Osteoblast (primary cell): ENCODE measurements at regions not wholly inside any gene's neighbourhood (a gene's known extent, or its start where the extent isn't known, plus 50 kb on each side); places are given as distances from the start of the nearest gene placed in this dataset.
"Not testable (repeated sequence)": the region's sequence is repeated elsewhere in the genome, so short reads cannot be mapped to it uniquely, and the experiment has no call there.

Experiments used
- DNase-seq: peaks from one replicate; pipeline ENCODE4 v3.0.0; 2011; ENCODE audit warnings: low spot score, mixed read lengths; ENCODE audit not compliant: insufficient read length; ENCODE audit errors: missing footprints
- H2AFZ ChIP-seq: 2 replicates; pipeline ENCODE4 v1.6.0; 2011; ENCODE audit warnings: mild to moderate bottlenecking, low read length
- H3K27ac ChIP-seq: 2 replicates; pipeline ENCODE4 v1.5.1; 2011; ENCODE audit warnings: mild to moderate bottlenecking, low read depth, low read length, moderate library complexity
- H3K27me3 ChIP-seq: 2 replicates; pipeline ENCODE4 v1.6.0; 2012; ENCODE audit warnings: mild to moderate bottlenecking, control low read depth, inconsistent platforms, low read length, moderate library complexity; ENCODE audit not compliant: insufficient read depth
- H3K36me3 ChIP-seq: 2 replicates; pipeline ENCODE4 v1.5.1; 2011; ENCODE audit warnings: mild to moderate bottlenecking, low read length, control low read depth, moderate library complexity; ENCODE audit not compliant: insufficient read depth
- H3K4me1 ChIP-seq: 2 replicates; pipeline ENCODE4 v1.5.1; 2011; ENCODE audit warnings: mild to moderate bottlenecking, low read length, control low read depth, moderate library complexity; ENCODE audit not compliant: insufficient read depth
- H3K4me2 ChIP-seq: 2 replicates; pipeline ENCODE4 v1.6.0; 2011; ENCODE audit warnings: mild to moderate bottlenecking, low read length; ENCODE audit not compliant: insufficient read depth
- H3K4me3 ChIP-seq: fragments of 200-600 bp; sonication (generic); 3 replicates; pipeline ENCODE4 v1.5.1; 2012; ENCODE audit warnings: mild to moderate bottlenecking, low read length, inconsistent platforms; ENCODE audit not compliant: insufficient read depth
- H3K79me2 ChIP-seq: 2 replicates; pipeline ENCODE4 v1.6.0; 2012; ENCODE audit warnings: mild to moderate bottlenecking, low read length, control low read depth, inconsistent platforms; ENCODE audit not compliant: insufficient read depth
- H3K9me3 ChIP-seq: 2 replicates; pipeline ENCODE4 v1.5.1; 2011; ENCODE audit warnings: low read depth, low read length, control low read depth
- H4K20me1 ChIP-seq: 2 replicates; pipeline ENCODE4 v1.6.0; 2012; ENCODE audit warnings: mild to moderate bottlenecking, low read length, control low read depth; ENCODE audit not compliant: insufficient read depth
- TF ChIP-seq, protein P1 (sequence below): IDR thresholded peaks from 2 replicates; pipeline ENCODE4 v1.5.1; 2011; ENCODE audit warnings: mild to moderate bottlenecking, low read depth, low read length, moderate library complexity; ENCODE audit errors: extremely low read depth

DNA sequence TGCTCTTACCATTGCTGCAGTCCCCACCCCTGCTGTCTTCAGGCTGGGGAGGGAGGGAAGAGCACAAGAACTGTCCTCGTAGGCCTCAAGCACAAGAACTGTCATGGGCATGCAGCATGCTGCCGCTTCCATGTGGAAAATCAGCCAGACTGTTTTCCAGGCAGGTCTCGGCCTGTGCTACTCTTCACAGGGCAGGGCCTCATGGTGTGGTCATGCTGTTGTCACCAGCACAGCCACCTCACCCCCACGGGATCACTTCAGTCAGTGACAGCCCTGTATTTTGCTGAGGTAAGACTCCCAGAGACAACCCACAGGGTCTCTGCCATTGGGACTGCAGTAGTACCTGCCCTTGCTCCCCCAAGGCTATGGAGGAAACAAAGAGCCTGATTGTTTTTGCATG is 205.3 kb downstream of the NAP1L3 start:
- H3K4me1 ChIP-seq: no peaks in the 10 kb centered on the region
- H3K27ac ChIP-seq: no peak overlapping the region
- H2AFZ ChIP-seq: no peak overlapping the region
- DNase-seq: no peak
- H3K9me3 ChIP-seq: no peaks in the 10 kb centered on the region
- no peaks in the 10 kb centered on the region for H3K79me2 ChIP-seq
- no peaks in the 10 kb centered on the region for H3K36me3 ChIP-seq
- H4K20me1 ChIP-seq: no peaks in the 10 kb centered on the region
- no peak overlapping the region for H3K4me2 ChIP-seq
- TF ChIP-seq, protein P1, sequence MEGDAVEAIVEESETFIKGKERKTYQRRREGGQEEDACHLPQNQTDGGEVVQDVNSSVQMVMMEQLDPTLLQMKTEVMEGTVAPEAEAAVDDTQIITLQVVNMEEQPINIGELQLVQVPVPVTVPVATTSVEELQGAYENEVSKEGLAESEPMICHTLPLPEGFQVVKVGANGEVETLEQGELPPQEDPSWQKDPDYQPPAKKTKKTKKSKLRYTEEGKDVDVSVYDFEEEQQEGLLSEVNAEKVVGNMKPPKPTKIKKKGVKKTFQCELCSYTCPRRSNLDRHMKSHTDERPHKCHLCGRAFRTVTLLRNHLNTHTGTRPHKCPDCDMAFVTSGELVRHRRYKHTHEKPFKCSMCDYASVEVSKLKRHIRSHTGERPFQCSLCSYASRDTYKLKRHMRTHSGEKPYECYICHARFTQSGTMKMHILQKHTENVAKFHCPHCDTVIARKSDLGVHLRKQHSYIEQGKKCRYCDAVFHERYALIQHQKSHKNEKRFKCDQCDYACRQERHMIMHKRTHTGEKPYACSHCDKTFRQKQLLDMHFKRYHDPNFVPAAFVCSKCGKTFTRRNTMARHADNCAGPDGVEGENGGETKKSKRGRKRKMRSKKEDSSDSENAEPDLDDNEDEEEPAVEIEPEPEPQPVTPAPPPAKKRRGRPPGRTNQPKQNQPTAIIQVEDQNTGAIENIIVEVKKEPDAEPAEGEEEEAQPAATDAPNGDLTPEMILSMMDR: no peak
- no peaks in the 10 kb centered on the region for H3K27me3 ChIP-seq
- H3K4me3 ChIP-seq: no peak overlapping the region

DNA sequence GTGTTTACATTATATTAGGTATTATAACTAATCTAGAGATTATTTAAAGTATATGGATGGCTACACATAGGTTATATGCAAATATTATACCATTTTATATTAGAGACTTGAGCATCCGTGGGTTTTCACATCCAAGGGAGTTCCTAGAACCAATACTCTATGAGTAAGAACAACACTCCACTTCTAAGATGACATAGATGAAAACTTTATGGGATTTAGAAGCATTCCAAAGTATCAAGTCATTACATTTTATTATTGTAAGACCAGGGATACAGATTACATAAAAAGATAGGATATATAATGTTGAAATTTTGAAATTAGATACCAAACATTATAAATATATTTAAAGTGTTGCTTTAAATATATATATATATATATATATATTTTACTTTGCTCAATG is 207.0 kb downstream of the NAP1L3 start:
- no peaks in the 10 kb centered on the region for H4K20me1 ChIP-seq
- TF ChIP-seq, protein P1: no peak
- no peaks in the 10 kb centered on the region for H3K79me2 ChIP-seq
- no peak overlapping the region for H3K4me3 ChIP-seq
- H3K36me3 ChIP-seq: no peaks in the 10 kb centered on the region
- H2AFZ ChIP-seq: no peak overlapping the region
- H3K9me3 ChIP-seq: no peaks in the 10 kb centered on the region
- no peak overlapping the region for H3K4me2 ChIP-seq
- no peaks in the 10 kb centered on the region for H3K4me1 ChIP-seq
- no peaks in the 10 kb centered on the region for H3K27me3 ChIP-seq
- H3K27ac ChIP-seq: no peak overlapping the region
- DNase-seq: no peak

DNA sequence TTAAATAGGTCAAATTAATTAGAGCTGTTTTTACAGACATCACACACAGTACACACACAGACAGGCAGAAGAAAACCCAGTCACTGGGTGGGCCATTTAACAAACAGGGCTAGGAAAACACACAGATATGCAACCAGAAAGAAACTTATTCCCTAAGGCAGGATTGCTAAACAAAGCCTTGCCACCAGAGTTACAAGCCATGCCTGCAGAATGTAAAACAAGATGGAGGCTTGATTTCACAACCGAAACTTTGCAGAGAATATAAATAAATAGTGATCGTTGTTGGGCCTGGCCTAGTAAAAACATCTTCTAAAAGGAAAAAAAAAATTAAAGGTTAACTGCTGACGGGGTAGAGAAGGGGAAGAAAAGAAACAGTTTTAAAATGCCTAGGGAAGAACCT is 212.3 kb downstream of the NAP1L3 start:
- H3K9me3 ChIP-seq: no peaks in the 10 kb centered on the region
- no peaks in the 10 kb centered on the region for H4K20me1 ChIP-seq
- no peaks in the 10 kb centered on the region for H3K4me1 ChIP-seq
- no peaks in the 10 kb centered on the region for H3K27me3 ChIP-seq
- no peak overlapping the region for H3K27ac ChIP-seq
- H3K4me2 ChIP-seq: no peak overlapping the region
- no peak overlapping the region for H3K4me3 ChIP-seq
- no peak for DNase-seq
- H3K79me2 ChIP-seq: no peaks in the 10 kb centered on the region
- TF ChIP-seq, protein P1: no peak
- no peak overlapping the region for H2AFZ ChIP-seq
- no peaks in the 10 kb centered on the region for H3K36me3 ChIP-seq

DNA sequence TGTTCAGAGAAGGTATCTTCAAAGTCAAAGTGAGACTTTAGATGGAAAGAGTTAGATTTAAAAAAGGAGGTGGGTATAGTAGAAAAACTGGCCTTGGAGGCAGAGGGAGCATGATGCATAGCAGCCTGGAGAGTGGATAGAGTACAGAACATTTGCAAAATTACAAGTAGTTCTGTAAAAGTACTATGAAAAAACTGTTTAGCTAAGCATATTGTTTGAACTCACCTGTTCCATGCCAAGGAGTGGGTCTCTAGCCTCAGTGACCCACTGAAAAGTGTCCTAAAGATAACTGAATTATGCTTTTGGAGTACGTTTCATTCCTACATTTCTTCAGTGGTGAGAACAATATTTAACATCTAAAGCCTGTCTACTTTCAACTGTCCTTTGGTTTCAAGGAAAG is 218.9 kb downstream of the NAP1L3 start:
- no peak overlapping the region for H3K4me3 ChIP-seq
- no peaks in the 10 kb centered on the region for H4K20me1 ChIP-seq
- H3K79me2 ChIP-seq: no peaks in the 10 kb centered on the region
- H3K36me3 ChIP-seq: no peaks in the 10 kb centered on the region
- DNase-seq: no peak
- H3K27me3 ChIP-seq: no peaks in the 10 kb centered on the region
- H3K4me1 ChIP-seq: no peaks in the 10 kb centered on the region
- H2AFZ ChIP-seq: no peak overlapping the region
- TF ChIP-seq, protein P1: no peak
- H3K27ac ChIP-seq: no peak overlapping the region
- no peaks in the 10 kb centered on the region for H3K9me3 ChIP-seq
- H3K4me2 ChIP-seq: no peak overlapping the region

DNA sequence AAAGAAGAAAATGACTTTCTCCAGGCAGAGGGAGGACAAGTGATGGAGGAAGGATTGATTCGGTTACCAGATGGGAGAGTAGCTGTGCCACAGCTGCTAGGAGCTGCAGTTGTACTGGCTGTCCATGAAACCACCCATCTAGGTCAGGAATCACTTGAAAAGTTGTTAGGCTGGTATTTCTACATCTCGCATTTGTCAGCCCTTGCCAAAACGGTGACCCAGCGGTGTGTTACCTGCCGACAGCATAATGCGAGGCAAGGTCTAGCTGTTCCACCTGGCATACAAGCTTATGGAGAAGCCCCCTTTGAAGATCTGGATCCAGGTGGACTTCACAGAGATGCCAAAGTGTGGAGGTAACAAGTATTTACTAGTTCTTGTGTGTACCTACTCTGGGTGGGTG is 238.7 kb downstream of the NAP1L3 start:
- not testable (repeated sequence) for H3K27me3 ChIP-seq, H3K4me3 ChIP-seq, H3K27ac ChIP-seq, H2AFZ ChIP-seq, DNase-seq, H3K4me1 ChIP-seq, H3K36me3 ChIP-seq, H3K4me2 ChIP-seq, H3K79me2 ChIP-seq, H3K9me3 ChIP-seq, H4K20me1 ChIP-seq
